Natural killer cell treated with Interleukin-12 subunit alpha and Interleukin-12 subunit beta and Interleukin-15 and Interleukin-18, amount 100 ng/mL, for 72 hours (primary cell): ENCODE measurements at regions not wholly inside any gene's neighbourhood (a gene's known extent, or its start where the extent isn't known, plus 50 kb on each side); places are given as distances from the start of the nearest gene placed in this dataset.

Experiments
- ATAC-seq, 2 donors: fragments of 150-1000 bp; cut with Tn5 transposase in 1 of 2; sonication (Bioruptor Pico), chemical (Tn5 transposase) in 1 of 2; 2 replicates each; pipeline ENCODE4 v1.10.0; 2021
- DNase-seq: peaks from one replicate; pipeline ENCODE4 v3.0.0; 2022; ENCODE audit warnings: low spot score
- H3K27ac Mint-ChIP-seq, 2 donors: 1 replicate in 1 of 2; 2 replicates in 1 of 2; pipeline ENCODE4 v1.8.0; 2022; ENCODE audit warnings: mixed read lengths in 2 of 2, mild to moderate bottlenecking in 1 of 2, moderate library complexity in 1 of 2
- H3K27me3 Mint-ChIP-seq, 2 donors: 1 replicate in 1 of 2; 2 replicates in 1 of 2; pipeline ENCODE4 v1.8.0; 2022; ENCODE audit warnings: mixed read lengths in 2 of 2
- H3K36me3 Mint-ChIP-seq: one replicate; pipeline ENCODE4 v1.8.0; 2022; ENCODE audit warnings: mixed read lengths
- H3K4me1 Mint-ChIP-seq, 2 donors: 1 replicate in 1 of 2; 2 replicates in 1 of 2; pipeline ENCODE4 v1.8.0; 2022; ENCODE audit warnings: low read depth in 2 of 2, mixed read lengths in 2 of 2, mild to moderate bottlenecking in 1 of 2
- H3K4me3 Mint-ChIP-seq: one replicate; pipeline ENCODE4 v1.8.0; 2022; ENCODE audit warnings: mixed read lengths
- H3K9me3 Mint-ChIP-seq: 2 replicates; pipeline ENCODE4 v1.8.0; 2022; ENCODE audit warnings: mixed read lengths

- no peak overlapping the region for H3K27ac Mint-ChIP-seq
- DNase-seq, result no peak
- no peaks in the 10 kb centered on the region for H3K36me3 Mint-ChIP-seq
- ATAC-seq, result no peak
- H3K4me1 Mint-ChIP-seq, result no peaks in the 10 kb centered on the region
- H3K9me3 Mint-ChIP-seq, result no peaks in the 10 kb centered on the region
- peaks cover 0 to 6% of the 10 kb centered on the region in 2 donors for H3K27me3 Mint-ChIP-seq
- H3K4me3 Mint-ChIP-seq, result no peak overlapping the region
These were observed 60.8 kb upstream of the CCDC196 start for GRCh38 chr14:66425402-66425801.

GRCh38 chr14:66426451-66426850 is 59.7 kb upstream of the CCDC196 start:
- no peak overlapping the region for H3K27ac Mint-ChIP-seq
- H3K9me3 Mint-ChIP-seq, result no peaks in the 10 kb centered on the region
- no peak overlapping the region for H3K4me3 Mint-ChIP-seq
- DNase-seq (no peak), ATAC-seq (no peak)
- H3K4me1 Mint-ChIP-seq, result no peaks in the 10 kb centered on the region
- H3K36me3 Mint-ChIP-seq, result no peaks in the 10 kb centered on the region
- H3K27me3 Mint-ChIP-seq, result peaks cover 4 to 6% of the 10 kb centered on the region in 2 donors

GRCh38 chr14:66432334-66432733 is 53.8 kb upstream of the CCDC196 start:
- H3K4me1 Mint-ChIP-seq, result no peaks in the 10 kb centered on the region
- no peaks in the 10 kb centered on the region for H3K36me3 Mint-ChIP-seq
- ATAC-seq (no peak), DNase-seq (no peak)
- H3K27ac Mint-ChIP-seq, result no peak overlapping the region
- peaks cover 4 to 8% of the 10 kb centered on the region in 2 donors for H3K27me3 Mint-ChIP-seq
- H3K9me3 Mint-ChIP-seq, result peaks cover 3% of the 10 kb centered on the region
- no peak overlapping the region for H3K4me3 Mint-ChIP-seq

GRCh38 chr14:66434464-66434863 is 51.7 kb upstream of the CCDC196 start:
- H3K36me3 Mint-ChIP-seq, result peaks cover 6% of the 10 kb centered on the region
- H3K4me3 Mint-ChIP-seq, result no peak overlapping the region
- ATAC-seq (no peak), DNase-seq (no peak)
- no peak overlapping the region for H3K27ac Mint-ChIP-seq
- H3K4me1 Mint-ChIP-seq, result no peaks in the 10 kb centered on the region
- H3K9me3 Mint-ChIP-seq, result peaks cover 6% of the 10 kb centered on the region
- peaks cover 0 to 8% of the 10 kb centered on the region in 2 donors for H3K27me3 Mint-ChIP-seq

- peaks cover 14% of the 10 kb centered on the region for H3K9me3 Mint-ChIP-seq
- H3K27me3 Mint-ChIP-seq, result peaks cover 2 to 8% of the 10 kb centered on the region in 2 donors
- no peak for DNase-seq
- H3K36me3 Mint-ChIP-seq, result peaks cover 17% of the 10 kb centered on the region
- no peak for ATAC-seq
- no peak overlapping the region for H3K4me3 Mint-ChIP-seq
- H3K27ac Mint-ChIP-seq, result no peak overlapping the region
- H3K4me1 Mint-ChIP-seq, result no peaks in the 10 kb centered on the region
These were observed 50.5 kb upstream of the CCDC196 start for GRCh38 chr14:66435683-66436082.
